HG02938 (cell line): ENCODE measurements at regions not wholly inside any gene's neighbourhood (a gene's known extent, or its start where the extent isn't known, plus 50 kb on each side); places are given as distances from the start of the nearest gene placed in this dataset.
"Not testable (repeated sequence)": the region's sequence is repeated elsewhere in the genome, so short reads cannot be mapped to it uniquely, and the experiment has no call there.

ENCODE experiments used
- ATAC-seq: cut with Tn5 transposase; IDR thresholded peaks from one replicate; pipeline ENCODE4 v1.9.1; 2021; ENCODE audit warnings: mild to moderate bottlenecking, moderate library complexity; ENCODE audit not compliant: unreplicated experiment

- no peak for ATAC-seq
These were observed 296.3 kb upstream of the ATXN7L3B start for GRCh38 chr12:74241341-74241740.

- ATAC-seq = no peak
These were observed 295.5 kb upstream of the ATXN7L3B start for GRCh38 chr12:74242088-74242487.

- no peak for ATAC-seq
These were observed 292.2 kb upstream of the ATXN7L3B start for GRCh38 chr12:74245458-74245857.

GRCh38 chr12:74250891-74251290 lies 286.7 kb upstream of the ATXN7L3B start:
- no peak for ATAC-seq

- ATAC-seq = not testable (repeated sequence)
These were observed 283.8 kb upstream of the ATXN7L3B start for GRCh38 chr12:74253826-74254225.

GRCh38 chr12:74254784-74255183 lies 282.9 kb upstream of the ATXN7L3B start:
- ATAC-seq = no peak

- no peak for ATAC-seq
These were observed 278.4 kb upstream of the ATXN7L3B start for GRCh38 chr12:74259199-74259598.

- ATAC-seq = no peak
These were observed 272.9 kb upstream of the ATXN7L3B start for GRCh38 chr12:74264692-74265091.

GRCh38 chr12:74269355-74269754 lies 268.3 kb upstream of the ATXN7L3B start:
- not testable (repeated sequence) for ATAC-seq

GRCh38 chr12:74280156-74280655 lies 257.4 kb upstream of the ATXN7L3B start:
- ATAC-seq = no peak

GRCh38 chr12:74281401-74282180 lies 256.0 kb upstream of the ATXN7L3B start:
- not testable (repeated sequence) for ATAC-seq

GRCh38 chr12:74283646-74284045 lies 254.0 kb upstream of the ATXN7L3B start:
- no peak for ATAC-seq

GRCh38 chr12:74285773-74286172 lies 251.9 kb upstream of the ATXN7L3B start:
- no peak for ATAC-seq

GRCh38 chr12:74286254-74286653 lies 251.4 kb upstream of the ATXN7L3B start:
- no peak for ATAC-seq

- no peak for ATAC-seq
These were observed 245.1 kb upstream of the ATXN7L3B start for GRCh38 chr12:74292351-74293194.

- no peak for ATAC-seq
These were observed 243.9 kb upstream of the ATXN7L3B start for GRCh38 chr12:74293689-74294131.

- ATAC-seq = no peak
These were observed 220.5 kb upstream of the ATXN7L3B start for GRCh38 chr12:74317078-74317601.

- ATAC-seq = no peak
These were observed 219.9 kb upstream of the ATXN7L3B start for GRCh38 chr12:74317741-74318140.

- ATAC-seq = no peak
These were observed 217.7 kb upstream of the ATXN7L3B start for GRCh38 chr12:74319886-74320285.

- ATAC-seq = no peak
These were observed 216.3 kb upstream of the ATXN7L3B start for GRCh38 chr12:74321381-74321780.

- no peak for ATAC-seq
These were observed 214.8 kb upstream of the ATXN7L3B start for GRCh38 chr12:74322792-74323191.
